T follicular helper cell (primary cell): ENCODE measurements at regions not wholly inside any gene's neighbourhood (a gene's known extent, or its start where the extent isn't known, plus 50 kb on each side); places are given as distances from the start of the nearest gene placed in this dataset.
"Not testable (repeated sequence)": the region's sequence is repeated elsewhere in the genome, so short reads cannot be mapped to it uniquely, and the experiment has no call there.

Experiments used
- DNase-seq: peaks from one replicate; pipeline ENCODE4 v3.0.0-alpha.2; 2020; ENCODE audit warnings: low read depth

DNA sequence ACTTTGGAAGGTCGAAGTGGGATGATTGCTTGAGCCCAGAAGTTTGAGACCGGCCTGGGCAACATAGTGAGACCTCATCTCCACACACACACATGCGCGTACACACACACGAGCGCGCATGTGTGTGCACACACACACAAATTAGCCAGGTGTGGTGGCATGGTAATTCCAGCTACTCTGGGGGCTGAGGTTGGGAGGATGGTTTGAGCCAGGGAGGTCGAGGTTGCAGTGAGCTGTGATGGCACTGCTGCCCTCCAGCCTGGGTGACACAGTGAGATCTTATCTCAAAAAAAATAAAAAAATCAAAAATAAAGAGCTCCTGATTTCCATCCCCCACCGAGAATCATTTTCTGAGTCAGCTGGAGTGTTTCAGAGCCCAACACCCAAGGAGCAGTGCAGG, 261.5 kb upstream of the PLGLB2 start:
- not testable (repeated sequence) for DNase-seq

GRCh38 chr2:87488021-87488420, 259.9 kb upstream of the PLGLB2 start:
- DNase-seq: not testable (repeated sequence)

DNA sequence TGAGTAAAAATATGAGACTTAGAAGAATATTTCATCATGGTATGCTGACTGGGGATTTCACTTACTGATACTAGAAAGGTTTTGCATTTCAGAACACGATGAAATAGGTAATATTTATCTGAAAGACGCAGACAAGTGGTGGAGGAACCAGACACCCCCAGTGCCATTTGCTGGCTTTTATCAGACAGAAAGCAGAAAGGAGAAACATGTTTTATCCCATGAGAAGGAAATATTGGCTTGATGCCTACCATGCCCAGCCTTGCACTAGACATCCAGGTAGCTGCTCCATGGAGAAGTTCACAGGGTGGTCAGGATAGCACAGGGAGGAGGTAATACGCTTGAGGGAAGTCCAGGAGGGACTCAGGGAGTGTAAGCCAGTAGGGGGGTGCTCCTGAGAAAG, 258.9 kb upstream of the PLGLB2 start:
- not testable (repeated sequence) for DNase-seq

DNA sequence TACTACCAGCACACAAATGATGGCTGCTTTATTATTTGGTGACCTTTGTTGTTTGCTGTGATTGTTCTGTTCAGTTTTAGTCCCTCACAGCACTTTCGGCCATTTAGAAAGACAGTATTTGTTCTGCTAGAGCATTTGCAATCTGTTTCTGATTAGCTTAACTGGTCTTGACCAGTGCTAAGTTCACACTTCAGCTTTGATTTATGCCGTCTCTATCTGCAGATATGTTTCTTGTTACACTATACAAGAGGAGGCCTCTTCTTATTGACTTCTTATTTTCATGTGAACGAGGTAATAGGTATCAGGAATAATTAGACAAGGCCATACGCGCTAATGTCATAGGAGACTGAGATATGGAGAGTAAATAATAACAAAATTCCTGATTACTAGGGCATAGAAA, 253.0 kb upstream of the PLGLB2 start:
- DNase-seq: not testable (repeated sequence)

- DNase-seq: not testable (repeated sequence)
Measured at GRCh38 chr2:87495455-87495854, 252.4 kb upstream of the PLGLB2 start.

DNA sequence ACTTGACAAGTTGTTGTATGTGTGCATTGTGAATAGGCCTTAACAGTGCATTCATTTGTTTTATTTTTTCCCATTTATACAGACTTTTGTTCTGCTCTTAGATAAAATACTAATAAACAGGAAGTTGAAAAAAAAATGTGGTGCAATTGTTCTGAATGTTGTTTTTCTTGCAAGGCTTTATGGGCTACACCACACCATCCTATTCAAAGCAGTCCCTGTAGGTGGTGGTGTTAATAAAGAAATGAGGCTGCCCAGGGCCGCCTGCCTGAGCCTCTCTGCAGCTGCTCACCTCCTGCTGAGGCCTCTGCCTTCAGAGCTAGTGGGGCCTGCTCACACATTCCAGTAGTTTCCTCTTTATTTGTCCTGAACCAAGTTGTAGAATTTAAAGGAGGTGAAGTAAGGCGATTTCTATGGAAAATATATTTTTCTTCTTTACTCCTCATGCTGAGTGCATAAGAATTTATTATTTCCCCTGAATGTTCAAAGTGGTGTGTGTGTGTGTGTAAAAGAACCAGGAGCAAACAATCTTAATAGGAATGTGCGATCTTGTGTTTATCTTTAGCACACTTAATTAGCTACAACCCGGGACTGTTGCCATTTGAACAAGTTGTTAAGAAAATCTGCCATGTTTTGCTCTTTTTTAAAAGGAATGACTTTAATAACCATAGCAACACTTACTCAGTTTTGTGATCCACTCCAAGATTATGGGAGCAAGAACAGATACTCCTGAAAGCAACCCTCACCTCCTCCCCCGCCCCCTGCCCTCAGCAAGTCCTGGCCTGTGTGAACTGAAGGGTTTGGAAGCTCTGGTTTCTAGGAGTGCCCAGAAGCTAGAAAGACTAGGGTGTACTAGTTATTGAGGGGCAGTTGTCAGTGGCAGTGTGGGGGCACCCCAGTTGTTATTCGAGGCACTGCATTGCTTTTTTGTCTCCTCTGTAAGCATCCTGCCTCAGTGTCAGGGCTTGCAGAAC, 251.6 kb upstream of the PLGLB2 start:
- peak; percentile 14 for DNase-seq

- not testable (repeated sequence) for DNase-seq
Measured at GRCh38 chr2:87497135-87497534, 250.8 kb upstream of the PLGLB2 start.

GRCh38 chr2:87497700-87498099, 250.2 kb upstream of the PLGLB2 start:
- DNase-seq: not testable (repeated sequence)

DNA sequence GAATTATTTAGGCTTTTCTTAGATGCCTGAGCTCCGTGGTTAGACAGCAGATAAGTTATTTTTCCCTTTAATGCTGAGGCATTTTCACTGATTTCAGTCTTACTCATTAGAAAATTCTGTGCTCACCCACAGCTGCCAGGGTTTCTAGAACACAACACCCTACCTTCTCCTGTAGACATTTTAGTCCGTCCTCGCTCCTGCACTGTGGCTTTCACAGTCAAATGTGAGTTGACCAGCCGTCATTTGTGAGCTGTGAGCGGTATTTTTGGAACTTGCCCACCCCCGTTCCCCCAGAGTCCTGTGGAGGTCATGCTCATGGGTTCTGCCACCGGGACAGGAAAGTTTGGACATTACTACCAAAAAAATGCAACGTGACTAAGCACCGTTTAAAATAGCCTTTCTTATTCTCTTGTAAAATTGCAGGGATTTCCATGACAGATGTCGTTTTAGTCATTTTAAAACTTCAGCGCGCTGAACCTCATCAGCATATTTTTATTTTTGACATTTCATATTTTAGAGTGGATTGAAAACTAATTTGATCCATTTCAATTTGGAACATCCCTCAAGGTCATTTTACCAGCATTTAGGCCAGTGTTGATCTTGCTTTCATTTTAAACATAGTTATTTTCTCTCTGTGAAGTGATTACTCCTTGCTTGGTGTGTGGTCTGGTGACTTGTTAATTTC, 249.6 kb upstream of the PLGLB2 start:
- not testable (repeated sequence) for DNase-seq

- not testable (repeated sequence) for DNase-seq
Measured at GRCh38 chr2:87498854-87499238, 249.0 kb upstream of the PLGLB2 start.

- DNase-seq: not testable (repeated sequence)
Measured at GRCh38 chr2:87499860-87500259, 248.0 kb upstream of the PLGLB2 start.

GRCh38 chr2:87500421-87500820, 247.5 kb upstream of the PLGLB2 start:
- DNase-seq: not testable (repeated sequence)

GRCh38 chr2:87500951-87501350, 246.9 kb upstream of the PLGLB2 start:
- not testable (repeated sequence) for DNase-seq

DNA sequence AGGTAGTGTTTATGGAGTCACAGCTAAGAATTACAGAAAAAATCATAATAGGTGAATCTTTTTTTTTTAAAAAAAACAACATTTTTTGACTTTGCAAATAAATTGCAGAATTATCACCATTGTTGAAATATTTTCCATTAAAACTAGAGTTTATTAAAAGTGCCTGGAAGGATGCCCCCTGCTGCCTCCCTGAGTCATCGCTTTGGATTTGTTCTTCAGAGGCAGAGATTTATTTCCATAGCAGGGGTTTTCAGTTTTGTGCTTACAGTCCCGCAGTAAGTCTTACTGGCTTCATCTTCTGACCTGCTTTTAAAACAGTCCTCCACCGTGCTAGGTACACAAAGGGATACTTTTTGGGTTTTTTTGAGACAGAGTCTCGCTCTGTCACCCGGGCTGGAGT, 244.9 kb upstream of the PLGLB2 start:
- not testable (repeated sequence) for DNase-seq

DNA sequence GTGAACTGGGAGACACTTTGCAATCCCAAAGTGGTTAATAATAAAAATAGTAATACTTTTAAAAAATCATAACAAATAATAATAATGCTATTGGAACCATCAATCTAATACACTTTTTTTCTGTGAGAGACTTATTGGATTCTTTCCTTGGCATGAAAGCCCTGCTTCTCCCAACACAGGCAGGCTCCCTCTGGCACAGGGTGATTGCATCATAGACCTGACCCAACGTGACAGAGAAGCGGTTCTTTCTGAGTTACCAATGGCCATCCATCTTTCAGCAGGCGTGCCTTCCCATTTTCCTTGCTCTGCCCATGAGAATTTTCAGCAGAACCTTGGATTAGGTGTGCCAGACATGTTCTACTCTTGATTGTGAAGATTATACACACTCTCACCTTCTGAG, 242.6 kb upstream of the PLGLB2 start:
- not testable (repeated sequence) for DNase-seq

GRCh38 chr2:87505909-87506308, 242.0 kb upstream of the PLGLB2 start:
- DNase-seq: not testable (repeated sequence)

DNA sequence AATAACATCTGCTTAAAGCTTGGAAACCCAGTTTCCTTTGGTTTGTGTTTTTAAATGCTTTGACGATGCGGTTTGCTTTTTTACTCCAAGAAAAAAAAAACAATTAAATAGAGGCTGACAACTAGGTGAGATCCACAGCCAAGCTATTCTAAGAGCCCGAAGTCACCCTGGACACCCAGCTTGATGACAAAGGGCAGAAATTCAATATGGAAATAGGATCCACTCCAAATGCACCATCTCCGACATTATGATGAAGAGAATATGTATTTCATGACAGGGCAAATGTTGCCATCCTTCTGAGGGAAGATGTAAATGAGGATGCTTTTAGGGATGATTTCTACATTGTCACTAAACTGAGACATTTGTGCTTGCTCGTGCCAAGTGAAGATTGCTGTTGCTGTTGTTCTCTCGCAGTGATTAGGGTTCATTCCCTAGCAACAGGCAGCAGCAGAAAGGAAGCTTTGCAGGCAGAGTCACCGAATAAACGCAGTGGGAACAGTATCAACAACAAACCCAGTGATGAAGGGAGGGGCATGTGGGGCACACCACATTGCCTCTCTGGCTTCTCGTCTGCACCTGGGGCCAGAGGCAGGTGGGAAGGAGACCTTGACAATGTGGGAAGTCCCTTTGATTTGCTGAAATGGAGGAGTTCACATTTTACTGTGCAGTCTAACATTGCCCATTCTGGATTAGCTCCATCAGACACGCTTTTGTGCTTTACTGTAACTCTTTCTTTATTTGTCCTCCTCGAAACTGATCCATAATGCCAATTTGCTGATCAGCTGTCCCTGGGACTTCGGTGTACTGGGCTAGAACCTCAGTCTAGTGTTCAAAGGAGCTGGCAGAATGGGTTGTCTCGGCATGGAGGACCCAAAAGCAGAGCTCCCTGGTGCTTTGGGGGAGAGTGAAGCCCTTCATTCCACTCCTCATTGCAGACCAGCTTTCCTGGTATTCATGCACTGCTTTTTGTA, 240.2 kb upstream of the PLGLB2 start:
- DNase-seq: not testable (repeated sequence)

GRCh38 chr2:87511195-87511778, 236.6 kb upstream of the PLGLB2 start:
- not testable (repeated sequence) for DNase-seq

DNA sequence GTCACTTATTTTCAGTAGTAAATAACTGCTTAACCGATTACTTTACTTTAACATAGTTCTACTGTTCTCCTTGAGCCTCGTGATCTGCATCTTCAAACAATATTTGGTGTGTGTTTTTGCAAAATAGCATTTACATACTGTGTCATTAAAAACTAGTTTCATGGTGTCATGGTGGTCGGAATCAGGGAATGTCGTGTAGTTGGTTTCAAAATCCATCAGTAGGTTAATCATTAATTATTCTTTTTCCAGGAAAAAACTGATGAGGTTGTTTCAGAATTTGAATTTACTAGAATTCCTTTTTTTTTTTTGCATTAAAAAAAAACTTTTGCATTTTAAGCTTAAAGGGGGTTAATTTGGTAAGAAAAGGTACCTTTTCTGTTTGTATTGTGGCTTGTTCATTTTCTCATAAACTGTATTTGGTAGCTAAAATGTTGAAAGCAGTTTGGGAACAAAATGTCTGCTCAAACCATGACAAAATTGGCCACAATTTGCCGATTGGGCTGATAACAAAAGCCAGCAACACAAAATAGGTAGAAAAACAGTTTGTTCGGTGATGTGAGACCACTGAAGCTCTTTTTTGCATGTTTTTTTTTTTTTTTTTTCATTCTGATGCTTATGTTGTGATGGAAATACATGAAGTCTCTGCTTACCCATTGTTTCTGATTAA, 234.9 kb upstream of the PLGLB2 start:
- DNase-seq: not testable (repeated sequence)

DNA sequence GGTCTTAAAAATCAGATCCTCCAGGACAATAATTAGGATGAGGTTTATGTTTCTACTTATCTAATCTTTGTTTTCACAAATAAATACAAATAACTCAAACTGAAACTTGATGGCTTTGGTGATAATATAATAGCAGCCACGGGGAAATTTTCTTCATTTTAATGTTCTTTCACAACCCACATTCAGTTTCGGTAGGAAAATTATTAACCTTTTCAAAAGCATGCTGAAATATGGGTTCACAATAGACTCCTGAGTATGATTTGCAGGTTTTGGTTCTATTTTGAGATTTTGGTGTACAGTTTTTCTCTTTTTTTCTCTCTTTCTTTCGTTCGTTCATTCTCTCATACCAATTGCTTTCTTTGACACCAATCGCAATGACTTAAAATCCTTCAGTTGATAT, 233.9 kb upstream of the PLGLB2 start:
- not testable (repeated sequence) for DNase-seq

- not testable (repeated sequence) for DNase-seq
Measured at GRCh38 chr2:87514515-87514914, 233.4 kb upstream of the PLGLB2 start.
